HepG2 (cell line): ENCODE measurements at regions not wholly inside any gene's neighbourhood (a gene's known extent, or its start where the extent isn't known, plus 50 kb on each side); places are given as distances from the start of the nearest gene placed in this dataset.

ENCODE experiments used
- ATAC-seq: fragments of 200-7000 bp; cut with Tn5 transposase; 3 replicates; pipeline ENCODE4 v1.9.1; 2020; ENCODE audit warnings: mild to moderate bottlenecking, moderate library complexity
- BruUV-seq: library from RNA; stranded (reverse); fragments of 400-500 nt; replicated peaks from 2 replicates; lab custom pipeline; 2021; lab: Mats Ljungman, UMichigan
- CTCF ChIA-PET: fragments of 300-600 bp; formaldehyde crosslinking; extraction: SDS; loops from one replicate; lab custom pipeline; 2021; ENCODE audit warnings: low total read pairs, inconsistent platforms, low intra/inter-chr PET ratio; lab: Yijun Ruan, JAX
- POLR2A ChIA-PET: fragments of 350-600 bp; sonication (Branson Sonifier 250); formaldehyde crosslinking; loops from one replicate; lab custom pipeline; 2020; ENCODE audit warnings: antibody characterized with exemption, inconsistent platforms; lab: Yijun Ruan, JAX
- DNase-seq: peaks from one replicate; pipeline ENCODE4 v3.0.0-alpha.2; 2015; ENCODE audit warnings: low spot score
- FAIRE-seq: peaks from 3 replicates; lab custom pipeline; 2011; peaks lifted over from hg19 to GRCh38; lab: Jason Lieb, UNC
- H2AFZ ChIP-seq: one replicate; pipeline ENCODE4 v1.6.1; 2011; ENCODE audit warnings: low read length, inconsistent platforms
- H3K27ac ChIP-seq: fragments of 300-600 bp; 3 replicates; pipeline ENCODE4 v1.8.0; 2011; ENCODE audit warnings: mixed run types, mild to moderate bottlenecking, mixed read lengths, low read length, inconsistent platforms; ENCODE audit not compliant: insufficient read depth; ENCODE audit errors: extremely low read length
- H3K27me3 ChIP-seq, 2 experiments: fragments of 200-600 bp in 1 of 2; 2 replicates in 1 of 2; 3 replicates in 1 of 2; pipeline versions ENCODE4 v1.6.0 to v1.8.0; 2011; ENCODE audit warnings: low read length in 2 of 2, mild to moderate bottlenecking in 2 of 2, moderate library complexity in 2 of 2, inconsistent platforms in 1 of 2; ENCODE audit not compliant: insufficient read depth in 2 of 2, control insufficient read depth in 1 of 2
- H3K36me3 ChIP-seq, 2 experiments: fragments of 200-600 bp in 1 of 2; replicated peaks in 1 of 2; 2 replicates in 1 of 2; 3 replicates in 1 of 2; pipeline versions ENCODE4 v1.5.1 to v1.8.0; 2011; ENCODE audit warnings: low read length in 2 of 2, inconsistent platforms in 1 of 2; ENCODE audit not compliant: insufficient read depth in 2 of 2, control insufficient read depth in 1 of 2
- H3K4me1 ChIP-seq: 2 replicates; pipeline ENCODE4 v1.5.1; 2012; ENCODE audit warnings: low read length, inconsistent platforms; ENCODE audit not compliant: insufficient read depth
- H3K4me2 ChIP-seq: 2 replicates; pipeline ENCODE4 v1.6.0; 2011; ENCODE audit warnings: low read depth, low read length, inconsistent platforms
- H3K4me3 ChIP-seq, 3 experiments: fragments of 200-600 bp in 1 of 3; sonication (generic), shearing (Covaris generic) in 1 of 3; replicated peaks in 1 of 3; 2 replicates each; pipeline ENCODE4 v1.5.1; 2011 to 2016; ENCODE audit warnings: low read length in 3 of 3, inconsistent platforms in 2 of 3, low read depth in 2 of 3, mild to moderate bottlenecking in 2 of 3, control low read depth in 1 of 3, mixed read lengths in 1 of 3; ENCODE audit not compliant: insufficient read depth in 1 of 3
- H3K79me2 ChIP-seq: one replicate; pipeline ENCODE4 v1.6.1; 2011; ENCODE audit warnings: low read length, inconsistent platforms; ENCODE audit not compliant: insufficient read depth
- H3K9ac ChIP-seq: 2 replicates; pipeline ENCODE4 v1.6.0; 2011; ENCODE audit warnings: mild to moderate bottlenecking, low read depth, low read length, inconsistent platforms; ENCODE audit not compliant: insufficient read depth
- H3K9me3 ChIP-seq: 2 replicates; pipeline ENCODE4 v1.5.1; 2012; ENCODE audit warnings: mild to moderate bottlenecking, low read length
- H4K20me1 ChIP-seq: 2 replicates; pipeline ENCODE4 v1.6.0; 2011; ENCODE audit warnings: inconsistent platforms, mild to moderate bottlenecking, low read length, moderate library complexity; ENCODE audit not compliant: insufficient read depth
- DMAP1 ChIP-seq: IDR thresholded peaks from 2 replicates; pipeline ENCODE4 v1.6.1; 2016
- GTF2F1 ChIP-seq: fragments of 150-350 bp; IDR thresholded peaks from 2 replicates; pipeline ENCODE4 v1.6.1; 2014; ENCODE audit warnings: low read length
- HES4 ChIP-seq: sonication (generic); formaldehyde crosslinking; IDR thresholded peaks from 2 replicates; pipeline ENCODE4 v1.9.0; 2021; ENCODE audit warnings: mild to moderate bottlenecking, missing genetic modification reagents, borderline replicate concordance
- HMGA1 ChIP-seq: sonication (generic); formaldehyde crosslinking; conservative IDR thresholded peaks from 2 replicates; pipeline ENCODE4 v1.4.0; 2020; ENCODE audit warnings: missing genetic modification reagents
- NFE2 ChIP-seq: sonication (generic); formaldehyde crosslinking; IDR thresholded peaks from 2 replicates; pipeline ENCODE4 v1.4.0; 2020; ENCODE audit warnings: missing genetic modification reagents
- PHF20 ChIP-seq: sonication (generic); formaldehyde crosslinking; IDR thresholded peaks from 2 replicates; pipeline ENCODE4 v1.5.0; 2020; ENCODE audit warnings: mild to moderate bottlenecking, missing genetic modification reagents
- PTBP1 ChIP-seq: fragments of 200-400 bp; formaldehyde crosslinking; IDR thresholded peaks from 2 replicates; pipeline ENCODE4 v1.6.1; 2018; ENCODE audit warnings: low read length, low read depth; ENCODE audit not compliant: poor library complexity, severe bottlenecking
- SIX4 ChIP-seq: sonication (generic); formaldehyde crosslinking; IDR thresholded peaks from 2 replicates; pipeline ENCODE4 v1.4.0; 2020; ENCODE audit warnings: missing genetic modification reagents
- ZNF562 ChIP-seq: sonication (generic); formaldehyde crosslinking; IDR thresholded peaks from 2 replicates; pipeline ENCODE4 v1.8.0; 2022; ENCODE audit warnings: missing genetic modification reagents, borderline replicate concordance
- WGBS: methylation state at CpG from one replicate; pipeline ENCODE4 v1.1.6; 2017; ENCODE audit warnings: low lambda C conversion rate; 5-methylcytosine and 5-hydroxymethylcytosine counted together
- in situ Hi-C: cut with HindIII; loops from 2 replicates; pipeline ENCODE4 v1.10.0; 2017; ENCODE audit warnings: low pct_unique_long_range_greater_than_20kb; ENCODE audit not compliant: extremely low pct_ligation_motif_present
- intact Hi-C: fragments of 100-400 bp; cut with micrococcal nuclease; formaldehyde crosslinking; loops from one replicate; pipeline ENCODE4 v1.10.0; 2022; ENCODE audit not compliant: unreplicated experiment
- TF ChIP-seq, protein P1 (sequence below): sonication (generic); formaldehyde crosslinking; IDR thresholded peaks from 2 replicates; pipeline ENCODE4 v1.4.0; 2020; ENCODE audit warnings: missing genetic modification reagents, mild to moderate bottlenecking, borderline replicate concordance
- TF ChIP-seq, protein P2 (sequence below): sonication (generic); formaldehyde crosslinking; IDR thresholded peaks from 2 replicates; pipeline ENCODE4 v1.4.0; 2020; ENCODE audit warnings: missing genetic modification reagents; ENCODE audit errors: not compliant biosample characterization
- TF ChIP-seq, protein P3 (sequence below): sonication (generic); formaldehyde crosslinking; IDR thresholded peaks from 2 replicates; pipeline ENCODE4 v1.5.0; 2020; ENCODE audit warnings: mild to moderate bottlenecking, missing genetic modification reagents
- TF ChIP-seq, protein P4 (sequence below): sonication (generic); formaldehyde crosslinking; IDR thresholded peaks from 2 replicates; pipeline ENCODE4 v1.4.0; 2020; ENCODE audit warnings: missing genetic modification reagents
- TF ChIP-seq, protein P5 (sequence below): IDR thresholded peaks from 2 replicates; pipeline ENCODE4 v1.4.0; 2020; ENCODE audit warnings: mild to moderate bottlenecking, missing genetic modification reagents

DNA sequence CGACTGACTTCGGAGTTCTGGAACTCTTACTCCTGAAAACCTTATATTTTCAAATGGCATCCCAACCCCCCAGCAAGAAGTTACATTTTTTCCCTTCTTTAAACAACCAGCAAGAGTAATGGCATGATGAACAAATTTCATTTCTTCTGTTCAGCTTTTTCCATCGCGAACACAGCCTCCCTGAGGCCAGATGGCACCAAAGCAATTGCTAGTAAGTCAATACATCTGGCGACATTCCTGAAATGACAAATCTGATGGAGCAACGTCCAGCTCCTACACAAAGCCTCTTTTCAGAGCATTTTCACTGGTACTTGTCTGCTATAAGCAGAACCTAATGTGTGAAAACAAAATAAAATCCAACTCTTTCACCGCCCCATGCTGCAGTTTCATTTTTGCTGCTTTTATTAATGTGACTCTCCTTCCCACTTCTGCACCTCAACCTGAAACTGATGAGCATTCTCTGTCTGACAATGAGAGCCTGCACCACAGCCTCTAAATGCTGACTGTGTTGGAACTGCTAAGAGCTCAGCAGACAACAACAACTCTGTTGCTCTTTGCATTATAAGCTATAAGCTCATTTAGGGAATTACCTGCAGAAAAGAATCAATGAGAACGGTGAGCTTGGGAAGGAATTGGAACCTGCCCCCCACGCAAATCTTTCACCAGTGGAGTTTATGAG is 229.8 kb downstream of the FGFR2 start (continued):
- TF ChIP-seq SIX4 = no peak
- TF ChIP-seq NFE2 (CRISPR knock-in tag) = no peak
- TF ChIP-seq GTF2F1 = no peak
- no peak for TF ChIP-seq HMGA1
- TF ChIP-seq, protein P1, sequence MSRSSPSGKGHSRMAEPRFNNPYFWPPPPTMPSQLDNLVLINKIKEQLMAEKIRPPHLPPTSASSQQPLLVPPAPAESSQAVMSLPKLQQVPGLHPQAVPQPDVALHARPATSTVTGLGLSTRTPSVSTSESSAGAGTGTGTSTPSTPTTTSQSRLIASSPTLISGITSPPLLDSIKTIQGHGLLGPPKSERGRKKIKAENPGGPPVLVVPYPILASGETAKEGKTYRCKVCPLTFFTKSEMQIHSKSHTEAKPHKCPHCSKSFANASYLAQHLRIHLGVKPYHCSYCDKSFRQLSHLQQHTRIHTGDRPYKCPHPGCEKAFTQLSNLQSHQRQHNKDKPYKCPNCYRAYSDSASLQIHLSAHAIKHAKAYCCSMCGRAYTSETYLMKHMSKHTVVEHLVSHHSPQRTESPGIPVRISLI (CRISPR knock-in tag) = no peak
- TF ChIP-seq, protein P2, sequence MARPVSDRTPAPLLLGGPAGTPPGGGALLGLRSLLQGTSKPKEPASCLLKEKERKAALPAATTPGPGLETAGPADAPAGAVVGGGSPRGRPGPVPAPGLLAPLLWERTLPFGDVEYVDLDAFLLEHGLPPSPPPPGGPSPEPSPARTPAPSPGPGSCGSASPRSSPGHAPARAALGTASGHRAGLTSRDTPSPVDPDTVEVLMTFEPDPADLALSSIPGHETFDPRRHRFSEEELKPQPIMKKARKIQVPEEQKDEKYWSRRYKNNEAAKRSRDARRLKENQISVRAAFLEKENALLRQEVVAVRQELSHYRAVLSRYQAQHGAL (CRISPR knock-in tag) = no peak
- no peak for TF ChIP-seq PTBP1
- TF ChIP-seq, all 625 proteins: peak for 38

DNA sequence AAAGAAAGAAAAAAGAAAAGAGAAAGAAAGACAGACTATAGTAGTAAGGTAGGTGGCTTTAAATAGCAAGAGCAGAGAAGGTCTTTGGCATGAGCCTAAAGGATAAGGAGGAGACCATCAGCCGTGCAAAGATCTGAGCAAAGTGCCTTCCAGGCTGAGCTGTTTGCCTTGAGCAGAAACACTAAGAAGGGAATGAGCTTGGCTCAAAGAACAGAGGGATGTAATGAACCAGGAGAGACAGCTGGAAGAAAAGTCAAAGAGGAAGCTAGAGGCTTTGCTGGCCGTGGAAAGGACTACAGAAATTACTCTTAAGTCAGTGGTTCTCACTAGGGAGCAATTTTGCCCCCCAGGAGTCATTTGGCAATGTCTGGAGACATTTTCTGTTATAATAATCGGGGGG is 228.6 kb downstream of the FGFR2 start:
- no peaks in the 10 kb centered on the region for H3K79me2 ChIP-seq
- no peak overlapping the region for H3K27ac ChIP-seq
- no peak overlapping the region for H3K4me2 ChIP-seq
- BruUV-seq = no TSS peak
- FAIRE-seq = no peak
- H2AFZ ChIP-seq = no peak overlapping the region
- POLR2A ChIA-PET = no interaction called here
- H3K4me3 ChIP-seq = no peak overlapping the region
- in situ Hi-C loops (no loop called here), intact Hi-C loops (no loop called here)
- H3K36me3 ChIP-seq = no peaks in the 10 kb centered on the region
- peaks cover 20% of the 10 kb centered on the region for H3K4me1 ChIP-seq
- no peak overlapping the region for H3K9ac ChIP-seq
- WGBS = 40% methylated on average over 3 of the region's 3 CpGs
- H3K9me3 ChIP-seq = no peaks in the 10 kb centered on the region
- H3K27me3 ChIP-seq = no peaks in the 10 kb centered on the region; a peak in 1 of 5 replicates
- no peak for ATAC-seq
- DNase-seq = no peak
- CTCF ChIA-PET = no interaction called here
- H4K20me1 ChIP-seq = no peaks in the 10 kb centered on the region
- TF ChIP-seq HES4 (CRISPR knock-in tag) (no peak), DMAP1 (no peak), ZNF562 (no peak), PHF20 (CRISPR knock-in tag) (no peak)
- TF ChIP-seq, protein P3, sequence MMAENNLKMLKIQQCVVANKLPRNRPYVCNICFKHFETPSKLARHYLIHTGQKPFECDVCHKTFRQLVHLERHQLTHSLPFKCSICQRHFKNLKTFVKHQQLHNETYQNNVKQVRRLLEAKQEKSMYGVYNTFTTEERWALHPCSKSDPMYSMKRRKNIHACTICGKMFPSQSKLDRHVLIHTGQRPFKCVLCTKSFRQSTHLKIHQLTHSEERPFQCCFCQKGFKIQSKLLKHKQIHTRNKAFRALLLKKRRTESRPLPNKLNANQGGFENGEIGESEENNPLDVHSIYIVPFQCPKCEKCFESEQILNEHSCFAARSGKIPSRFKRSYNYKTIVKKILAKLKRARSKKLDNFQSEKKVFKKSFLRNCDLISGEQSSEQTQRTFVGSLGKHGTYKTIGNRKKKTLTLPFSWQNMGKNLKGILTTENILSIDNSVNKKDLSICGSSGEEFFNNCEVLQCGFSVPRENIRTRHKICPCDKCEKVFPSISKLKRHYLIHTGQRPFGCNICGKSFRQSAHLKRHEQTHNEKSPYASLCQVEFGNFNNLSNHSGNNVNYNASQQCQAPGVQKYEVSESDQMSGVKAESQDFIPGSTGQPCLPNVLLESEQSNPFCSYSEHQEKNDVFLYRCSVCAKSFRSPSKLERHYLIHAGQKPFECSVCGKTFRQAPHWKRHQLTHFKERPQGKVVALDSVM (CRISPR knock-in tag) = no peak
- TF ChIP-seq, protein P4, sequence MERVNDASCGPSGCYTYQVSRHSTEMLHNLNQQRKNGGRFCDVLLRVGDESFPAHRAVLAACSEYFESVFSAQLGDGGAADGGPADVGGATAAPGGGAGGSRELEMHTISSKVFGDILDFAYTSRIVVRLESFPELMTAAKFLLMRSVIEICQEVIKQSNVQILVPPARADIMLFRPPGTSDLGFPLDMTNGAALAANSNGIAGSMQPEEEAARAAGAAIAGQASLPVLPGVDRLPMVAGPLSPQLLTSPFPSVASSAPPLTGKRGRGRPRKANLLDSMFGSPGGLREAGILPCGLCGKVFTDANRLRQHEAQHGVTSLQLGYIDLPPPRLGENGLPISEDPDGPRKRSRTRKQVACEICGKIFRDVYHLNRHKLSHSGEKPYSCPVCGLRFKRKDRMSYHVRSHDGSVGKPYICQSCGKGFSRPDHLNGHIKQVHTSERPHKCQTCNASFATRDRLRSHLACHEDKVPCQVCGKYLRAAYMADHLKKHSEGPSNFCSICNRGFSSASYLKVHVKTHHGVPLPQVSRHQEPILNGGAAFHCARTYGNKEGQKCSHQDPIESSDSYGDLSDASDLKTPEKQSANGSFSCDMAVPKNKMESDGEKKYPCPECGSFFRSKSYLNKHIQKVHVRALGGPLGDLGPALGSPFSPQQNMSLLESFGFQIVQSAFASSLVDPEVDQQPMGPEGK (CRISPR knock-in tag) = no peak
- TF ChIP-seq, protein P5, sequence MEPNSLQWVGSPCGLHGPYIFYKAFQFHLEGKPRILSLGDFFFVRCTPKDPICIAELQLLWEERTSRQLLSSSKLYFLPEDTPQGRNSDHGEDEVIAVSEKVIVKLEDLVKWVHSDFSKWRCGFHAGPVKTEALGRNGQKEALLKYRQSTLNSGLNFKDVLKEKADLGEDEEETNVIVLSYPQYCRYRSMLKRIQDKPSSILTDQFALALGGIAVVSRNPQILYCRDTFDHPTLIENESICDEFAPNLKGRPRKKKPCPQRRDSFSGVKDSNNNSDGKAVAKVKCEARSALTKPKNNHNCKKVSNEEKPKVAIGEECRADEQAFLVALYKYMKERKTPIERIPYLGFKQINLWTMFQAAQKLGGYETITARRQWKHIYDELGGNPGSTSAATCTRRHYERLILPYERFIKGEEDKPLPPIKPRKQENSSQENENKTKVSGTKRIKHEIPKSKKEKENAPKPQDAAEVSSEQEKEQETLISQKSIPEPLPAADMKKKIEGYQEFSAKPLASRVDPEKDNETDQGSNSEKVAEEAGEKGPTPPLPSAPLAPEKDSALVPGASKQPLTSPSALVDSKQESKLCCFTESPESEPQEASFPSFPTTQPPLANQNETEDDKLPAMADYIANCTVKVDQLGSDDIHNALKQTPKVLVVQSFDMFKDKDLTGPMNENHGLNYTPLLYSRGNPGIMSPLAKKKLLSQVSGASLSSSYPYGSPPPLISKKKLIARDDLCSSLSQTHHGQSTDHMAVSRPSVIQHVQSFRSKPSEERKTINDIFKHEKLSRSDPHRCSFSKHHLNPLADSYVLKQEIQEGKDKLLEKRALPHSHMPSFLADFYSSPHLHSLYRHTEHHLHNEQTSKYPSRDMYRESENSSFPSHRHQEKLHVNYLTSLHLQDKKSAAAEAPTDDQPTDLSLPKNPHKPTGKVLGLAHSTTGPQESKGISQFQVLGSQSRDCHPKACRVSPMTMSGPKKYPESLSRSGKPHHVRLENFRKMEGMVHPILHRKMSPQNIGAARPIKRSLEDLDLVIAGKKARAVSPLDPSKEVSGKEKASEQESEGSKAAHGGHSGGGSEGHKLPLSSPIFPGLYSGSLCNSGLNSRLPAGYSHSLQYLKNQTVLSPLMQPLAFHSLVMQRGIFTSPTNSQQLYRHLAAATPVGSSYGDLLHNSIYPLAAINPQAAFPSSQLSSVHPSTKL (CRISPR knock-in tag) = no peak
